ENCODE measurements at regions not wholly inside any gene's neighbourhood (a gene's known extent, or its start where the extent isn't known, plus 50 kb on each side); places are given as distances from the start of the nearest gene placed in this dataset.

DNA sequence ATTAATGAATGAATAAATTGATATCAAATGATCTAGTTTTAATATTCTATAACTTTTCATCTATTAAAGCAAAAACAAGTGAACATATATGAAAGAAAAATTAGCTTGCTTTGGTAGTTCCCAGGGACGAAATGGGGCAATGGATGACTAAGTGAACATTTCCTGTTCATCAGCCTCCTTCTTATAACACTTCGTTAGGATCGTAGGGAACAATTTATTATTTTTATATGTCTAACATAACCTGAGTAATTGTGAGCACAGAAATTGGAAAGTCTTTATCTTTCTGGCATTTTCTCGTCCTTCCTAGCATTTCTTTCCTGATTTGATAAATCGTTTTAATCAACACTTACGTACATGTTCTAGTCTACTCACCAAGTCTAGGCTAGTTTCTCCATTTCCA lies 59.1 kb upstream of the PPP1R3C start:
- DNase-seq (ENCODE audit: low read depth): no peak
- no peak overlapping the region for H3K4me3 ChIP-seq (ENCODE audit: low read depth, low read length)
- no peak for TF ChIP-seq CTCF (conservative IDR thresholded peaks at IDR 0.05; ENCODE audit: low read depth, low read length)

DNA sequence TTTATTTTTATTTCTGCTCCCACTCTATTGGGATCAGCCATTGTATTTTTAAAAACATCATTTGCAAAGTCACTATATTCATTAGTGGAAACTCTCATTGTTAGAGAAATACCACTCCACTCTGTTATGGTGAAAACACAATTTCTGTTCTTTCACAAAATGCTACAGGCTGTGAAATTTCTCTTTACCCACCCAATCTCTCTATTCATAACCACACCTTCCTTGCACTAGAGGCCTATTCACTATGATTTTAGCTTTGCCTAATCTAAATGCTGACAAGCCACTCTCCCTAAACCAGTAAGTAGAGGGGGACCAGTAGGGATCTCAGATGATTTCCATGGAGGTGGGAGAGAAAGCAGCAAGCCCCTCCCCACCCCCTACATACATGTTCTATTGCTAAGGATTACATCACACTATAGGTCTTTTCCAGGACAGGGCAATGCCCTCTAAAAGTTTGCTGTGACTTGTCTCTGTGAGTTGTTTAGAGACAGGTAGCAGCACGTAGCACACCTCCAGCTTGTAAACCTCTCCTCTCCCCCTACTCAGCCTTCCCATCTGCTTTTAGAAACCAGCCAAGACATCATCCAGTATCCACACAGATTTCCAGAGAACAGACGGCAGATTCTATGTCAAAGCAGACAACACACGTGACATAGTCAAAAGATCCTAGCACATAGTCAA lies 58.3 kb upstream of the PPP1R3C start:
- H3K4me3 ChIP-seq (ENCODE audit: low read depth, low read length): no peak overlapping the region
- DNase-seq (ENCODE audit: low read depth): no peak
- no peak for TF ChIP-seq CTCF (conservative IDR thresholded peaks at IDR 0.05; ENCODE audit: low read depth, low read length)

DNA sequence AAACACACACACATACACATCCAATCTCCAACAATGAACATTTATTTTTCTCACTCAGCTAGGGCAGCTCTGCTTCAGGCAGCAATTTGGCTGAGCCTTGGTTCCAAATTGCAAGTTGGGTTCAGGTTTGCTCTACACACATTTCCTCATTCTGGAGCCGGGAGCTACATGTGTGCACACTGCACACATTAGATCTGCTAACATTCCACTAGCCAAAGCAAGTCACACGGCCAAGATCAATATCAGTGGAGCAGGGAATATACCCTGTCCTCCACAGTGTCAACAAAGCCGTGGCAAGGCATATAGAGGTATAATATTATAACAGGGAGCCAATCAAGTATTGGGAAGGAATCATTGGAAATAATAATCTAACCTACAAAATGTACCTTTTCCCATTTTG lies 57.5 kb upstream of the PPP1R3C start:
- no peak overlapping the region for H3K4me3 ChIP-seq (ENCODE audit: low read depth, low read length)
- no peak for TF ChIP-seq CTCF (conservative IDR thresholded peaks at IDR 0.05; ENCODE audit: low read depth, low read length)
- no peak for DNase-seq (ENCODE audit: low read depth)

DNA sequence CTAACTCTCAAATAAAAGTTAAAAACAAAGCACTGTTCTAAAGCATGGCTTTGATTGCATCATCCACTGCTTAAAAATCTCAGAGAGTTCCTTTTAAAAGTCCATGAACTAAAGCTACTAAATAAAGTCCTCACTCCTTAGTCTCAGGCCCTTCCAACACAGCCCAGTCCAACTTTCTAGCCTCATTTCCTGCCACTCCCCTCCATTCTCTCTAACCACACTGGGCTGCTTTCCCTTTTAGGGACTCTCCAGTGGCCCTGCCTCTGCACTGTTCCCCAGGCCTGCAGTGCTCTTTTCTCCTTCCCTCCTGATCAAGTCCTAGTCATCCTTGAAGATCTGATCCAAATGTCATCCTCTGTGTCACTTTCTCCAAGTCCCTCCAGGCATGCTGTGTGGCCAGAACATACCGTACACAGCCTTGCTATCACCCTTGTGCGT lies 56.9 kb upstream of the PPP1R3C start:
- DNase-seq (ENCODE audit: low read depth): peak; percentile 42
- H3K4me3 ChIP-seq (ENCODE audit: low read depth, low read length): no peak overlapping the region
- no peak for TF ChIP-seq CTCF (conservative IDR thresholded peaks at IDR 0.05; ENCODE audit: low read depth, low read length)

- H3K4me3 ChIP-seq (ENCODE audit: low read depth, low read length): no peak overlapping the region
- TF ChIP-seq CTCF (conservative IDR thresholded peaks at IDR 0.05; ENCODE audit: low read depth, low read length): no peak
- no peak for DNase-seq (ENCODE audit: low read depth)
These were observed 52.0 kb upstream of the PPP1R3C start for GRCh38 chr10:91684841-91685240.

- H3K4me3 ChIP-seq (ENCODE audit: low read depth, low read length): no peak overlapping the region
- no peak for TF ChIP-seq CTCF (conservative IDR thresholded peaks at IDR 0.05; ENCODE audit: low read depth, low read length)
- peak; percentile 69 for DNase-seq (ENCODE audit: low read depth)
These were observed 51.1 kb upstream of the PPP1R3C start for GRCh38 chr10:91683975-91684374.

- TF ChIP-seq CTCF (conservative IDR thresholded peaks at IDR 0.05; ENCODE audit: low read depth, low read length): no peak
- DNase-seq (ENCODE audit: low read depth): no peak
- no peak overlapping the region for H3K4me3 ChIP-seq (ENCODE audit: low read depth, low read length)
These were observed 50.0 kb upstream of the PPP1R3C start for GRCh38 chr10:91682912-91683311.

Measured in choroid plexus epithelial cell (primary cell).